Endothelial cell of umbilical vein (primary cell): ENCODE measurements at regions not wholly inside any gene's neighbourhood (a gene's known extent, or its start where the extent isn't known, plus 50 kb on each side); places are given as distances from the start of the nearest gene placed in this dataset.

Experiments
- BruUV-seq: library from RNA; stranded (reverse); fragments of 400-500 nt; replicated peaks from 2 replicates; lab custom pipeline; 2021; lab: Mats Ljungman, UMichigan
- CTCF ChIA-PET: fragments of 300-600, 350-600 bp; sonication (Branson Sonifier 250); formaldehyde crosslinking; loops from one replicate; lab custom pipeline; 2021; ENCODE audit warnings: antibody characterized with exemption, inconsistent platforms; lab: Charles Lee
- POLR2A ChIA-PET: fragments of 300-600, 350-600 bp; sonication (Branson Sonifier 250); formaldehyde crosslinking; loops from one replicate; lab custom pipeline; 2021; ENCODE audit warnings: antibody characterized with exemption, inconsistent platforms; lab: Charles Lee
- DNase-seq: peaks from one replicate; pipeline ENCODE4 v3.0.0-alpha.2; 2011; ENCODE audit warnings: low read depth, low spot score
- FAIRE-seq: peaks from 2 replicates; lab custom pipeline; 2011; peaks lifted over from hg19 to GRCh38; lab: Jason Lieb, UNC
- H2AFZ ChIP-seq: 2 replicates; pipeline ENCODE4 v1.6.0; 2012; ENCODE audit warnings: low read depth, low read length, control low read depth, inconsistent platforms
- H3K27ac ChIP-seq: 2 replicates; pipeline ENCODE4 v1.5.1; 2011; ENCODE audit warnings: low read depth, mild to moderate bottlenecking, control low read depth, low read length, moderate library complexity; ENCODE audit not compliant: insufficient read depth
- H3K27me3 ChIP-seq, 2 experiments: 2 replicates each; pipeline versions ENCODE4 v1.6.0 to v1.6.1; 2011; ENCODE audit warnings: low read length in 2 of 2, mixed read lengths in 1 of 2; ENCODE audit not compliant: control insufficient read depth in 2 of 2, insufficient read depth in 2 of 2
- H3K36me3 ChIP-seq, 2 experiments: 2 replicates in 1 of 2; 3 replicates in 1 of 2; pipeline ENCODE4 v1.5.1; 2011; ENCODE audit warnings: low read length in 2 of 2, mild to moderate bottlenecking in 1 of 2, moderate library complexity in 1 of 2; ENCODE audit not compliant: control insufficient read depth in 2 of 2, insufficient read depth in 2 of 2; ENCODE audit errors: extremely low read depth in 1 of 2
- H3K4me1 ChIP-seq: 3 replicates; pipeline ENCODE4 v1.5.1; 2011; ENCODE audit warnings: mild to moderate bottlenecking, low read length; ENCODE audit not compliant: control insufficient read depth, insufficient read depth; ENCODE audit errors: extremely low read depth
- H3K4me2 ChIP-seq: 2 replicates; pipeline ENCODE4 v1.6.1; 2011; ENCODE audit warnings: low read length, control low read depth, mixed read lengths; ENCODE audit not compliant: insufficient read depth
- H3K4me3 ChIP-seq, 3 experiments: fragments of 200-600 bp in 1 of 3; sonication (generic), shearing (Covaris generic) in 1 of 3; replicated peaks in 1 of 3; 2 replicates each; pipeline ENCODE4 v1.5.1; 2011 to 2016; ENCODE audit warnings: control low read depth in 3 of 3, low read length in 3 of 3, mild to moderate bottlenecking in 2 of 3, inconsistent platforms in 1 of 3, low read depth in 1 of 3, moderate library complexity in 1 of 3; ENCODE audit not compliant: insufficient read depth in 1 of 3
- H3K79me2 ChIP-seq: 2 replicates; pipeline ENCODE4 v1.6.0; 2012; ENCODE audit warnings: low read length, inconsistent platforms; ENCODE audit not compliant: control insufficient read depth, insufficient read depth
- H3K9ac ChIP-seq: replicated peaks from 2 replicates; pipeline ENCODE3; 2011; ENCODE audit warnings: low read length, control low read depth; ENCODE audit not compliant: insufficient read depth; ENCODE audit errors: extremely low read depth
- H3K9me1 ChIP-seq: replicated peaks from 3 replicates; pipeline ENCODE4 v1.6.0; 2011; ENCODE audit warnings: mild to moderate bottlenecking, low read length; ENCODE audit not compliant: control insufficient read depth, insufficient read depth; ENCODE audit errors: extremely low read depth
- H3K9me3 ChIP-seq: replicated peaks from 2 replicates; pipeline ENCODE4 v1.5.1; 2012; ENCODE audit warnings: low read length, inconsistent platforms; ENCODE audit not compliant: control insufficient read depth, insufficient read depth
- H4K20me1 ChIP-seq: replicated peaks from 2 replicates; pipeline ENCODE3; 2011; ENCODE audit warnings: mild to moderate bottlenecking, low read length; ENCODE audit not compliant: control insufficient read depth, insufficient read depth; ENCODE audit errors: extremely low read depth
- FOS ChIP-seq: IDR thresholded peaks from 2 replicates; pipeline ENCODE4 v1.6.1; 2011; ENCODE audit warnings: mild to moderate bottlenecking, low read length, moderate library complexity, borderline replicate concordance; ENCODE audit not compliant: insufficient read depth
- MYC ChIP-seq: IDR thresholded peaks from one replicate; pipeline ENCODE4 v1.6.1; 2011; ENCODE audit warnings: mild to moderate bottlenecking, low read depth, low read length
- POLR2A ChIP-seq: IDR thresholded peaks from 2 replicates; pipeline ENCODE4 v1.6.1; 2012; ENCODE audit warnings: low read depth, mild to moderate bottlenecking, control low read depth, low read length
- dilution Hi-C: fragments of 300-500 bp; cut with MboI; formaldehyde crosslinking; loops from one replicate; pipeline ENCODE4 v1.15.0; 2019; ENCODE audit warnings: low sequenced_read_pairs; ENCODE audit not compliant: extremely low pct_ligation_motif_present
- intact Hi-C: fragments of 100-400 bp; cut with micrococcal nuclease; formaldehyde crosslinking; loops from one replicate; pipeline ENCODE4 v1.10.0; 2022
- TF ChIP-seq, protein P1 (sequence below), 2 donors: IDR thresholded peaks; 1 replicate in 1 of 2; 2 replicates in 1 of 2; pipeline ENCODE4 v1.5.1; 2011; ENCODE audit warnings: low read length in 2 of 2, mild to moderate bottlenecking in 2 of 2, moderate library complexity in 2 of 2, control low read depth in 1 of 2, inconsistent platforms in 1 of 2, low read depth in 1 of 2; ENCODE audit not compliant: insufficient read depth in 1 of 2; ENCODE audit errors: extremely low read depth in 1 of 2

DNA sequence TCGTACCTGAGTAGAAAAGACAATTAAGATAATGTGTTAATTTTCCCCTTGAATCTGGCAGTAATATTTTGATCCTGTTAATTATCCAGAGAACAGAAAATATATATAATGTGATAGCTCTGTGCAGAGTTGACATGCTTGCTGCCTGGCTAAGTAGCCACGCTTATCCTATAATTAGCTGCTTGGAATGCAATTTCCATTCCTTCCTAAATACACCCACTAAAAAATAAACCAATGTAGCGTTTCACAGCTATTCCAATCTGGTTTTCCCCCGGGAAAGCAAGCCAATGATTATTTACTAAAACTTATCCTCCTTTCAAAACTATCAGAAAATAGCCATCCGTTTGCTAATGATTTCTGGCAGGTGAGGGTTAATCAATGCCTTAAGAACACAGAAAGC lies 134.5 kb upstream of the IRX5 start:
- intact Hi-C loops, result no loop called here
- TF ChIP-seq MYC, result no peak
- no peak overlapping the region for H2AFZ ChIP-seq
- FAIRE-seq (no peak), DNase-seq (no peak)
- no peaks in the 10 kb centered on the region for H3K9me1 ChIP-seq
- BruUV-seq, result no TSS peak
- H3K27ac ChIP-seq, result no peak overlapping the region
- no peak overlapping the region for H3K9ac ChIP-seq
- peaks cover 3% of the 10 kb centered on the region for H3K9me3 ChIP-seq
- H3K79me2 ChIP-seq, result no peaks in the 10 kb centered on the region
- CTCF ChIA-PET, result no interaction called here
- POLR2A ChIA-PET, result no interaction called here
- H3K27me3 ChIP-seq, result no peaks in the 10 kb centered on the region
- H3K4me3 ChIP-seq, result no peak overlapping the region
- H3K36me3 ChIP-seq, result no peaks in the 10 kb centered on the region
- no peaks in the 10 kb centered on the region for H4K20me1 ChIP-seq
- H3K4me2 ChIP-seq, result no peak overlapping the region
- no peaks in the 10 kb centered on the region for H3K4me1 ChIP-seq
- dilution Hi-C loops, result no loop called here

DNA sequence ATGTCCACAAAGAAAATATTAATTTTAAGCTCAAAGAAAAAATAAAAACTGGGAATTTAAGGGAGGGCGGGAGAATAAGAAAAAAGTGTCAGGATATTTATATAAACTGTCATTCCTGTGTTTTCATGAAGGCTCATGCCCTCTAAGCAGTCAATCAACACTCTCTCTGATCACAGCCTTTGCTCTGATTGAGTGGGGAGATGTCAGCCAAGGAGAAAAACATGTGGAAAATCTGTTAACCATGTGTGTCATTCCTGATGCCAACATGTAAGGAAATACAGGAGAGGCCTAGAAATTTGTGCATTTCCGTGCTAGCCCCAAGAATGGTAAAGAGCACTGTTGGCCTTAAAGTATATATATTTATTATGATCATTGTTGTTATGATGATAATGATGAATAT lies 137.9 kb upstream of the IRX5 start:
- CTCF ChIA-PET, result no interaction called here
- no peak for FAIRE-seq
- BruUV-seq, result no TSS peak

More for the DNA sequence above, 137.9 kb upstream of the IRX5 start:
- no peaks in the 10 kb centered on the region for H3K27me3 ChIP-seq
- H3K27ac ChIP-seq, result no peak overlapping the region
- H3K9me1 ChIP-seq, result no peaks in the 10 kb centered on the region
- no peak overlapping the region for H3K4me3 ChIP-seq
- no peaks in the 10 kb centered on the region for H4K20me1 ChIP-seq
- no peak overlapping the region for H2AFZ ChIP-seq
- dilution Hi-C loops, result no loop called here
- POLR2A ChIA-PET, result no interaction called here
- no peak overlapping the region for H3K9ac ChIP-seq
- no peaks in the 10 kb centered on the region for H3K79me2 ChIP-seq
- TF ChIP-seq POLR2A (no peak), FOS (no peak)
- TF ChIP-seq, protein P1, sequence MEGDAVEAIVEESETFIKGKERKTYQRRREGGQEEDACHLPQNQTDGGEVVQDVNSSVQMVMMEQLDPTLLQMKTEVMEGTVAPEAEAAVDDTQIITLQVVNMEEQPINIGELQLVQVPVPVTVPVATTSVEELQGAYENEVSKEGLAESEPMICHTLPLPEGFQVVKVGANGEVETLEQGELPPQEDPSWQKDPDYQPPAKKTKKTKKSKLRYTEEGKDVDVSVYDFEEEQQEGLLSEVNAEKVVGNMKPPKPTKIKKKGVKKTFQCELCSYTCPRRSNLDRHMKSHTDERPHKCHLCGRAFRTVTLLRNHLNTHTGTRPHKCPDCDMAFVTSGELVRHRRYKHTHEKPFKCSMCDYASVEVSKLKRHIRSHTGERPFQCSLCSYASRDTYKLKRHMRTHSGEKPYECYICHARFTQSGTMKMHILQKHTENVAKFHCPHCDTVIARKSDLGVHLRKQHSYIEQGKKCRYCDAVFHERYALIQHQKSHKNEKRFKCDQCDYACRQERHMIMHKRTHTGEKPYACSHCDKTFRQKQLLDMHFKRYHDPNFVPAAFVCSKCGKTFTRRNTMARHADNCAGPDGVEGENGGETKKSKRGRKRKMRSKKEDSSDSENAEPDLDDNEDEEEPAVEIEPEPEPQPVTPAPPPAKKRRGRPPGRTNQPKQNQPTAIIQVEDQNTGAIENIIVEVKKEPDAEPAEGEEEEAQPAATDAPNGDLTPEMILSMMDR (IDR thresholded peaks at IDR 0.05; ENCODE audit: extremely low read depth in 1 of 2, insufficient read depth in 1 of 2, low read depth in 1 of 2, low read length in 2 of 2), result no peak
- intact Hi-C loops, result no loop called here
- no peak overlapping the region for H3K4me2 ChIP-seq
- no peaks in the 10 kb centered on the region for H3K4me1 ChIP-seq
- no peak for DNase-seq
- H3K36me3 ChIP-seq, result no peaks in the 10 kb centered on the region
- H3K9me3 ChIP-seq, result peaks cover 3% of the 10 kb centered on the region
